Activated T-cell treated with anti-CD3 and anti-CD28 coated beads for 4 hours (primary cell): ENCODE measurements at regions not wholly inside any gene's neighbourhood (a gene's known extent, or its start where the extent isn't known, plus 50 kb on each side); places are given as distances from the start of the nearest gene placed in this dataset.

Experiments
- DNase-seq: peaks from one replicate; pipeline ENCODE4 v3.0.0-alpha.2; 2020

- DNase-seq: no peak
These were observed 296.7 kb downstream of the GLRX3 start for GRCh38 chr10:130432850-130433249.

- no peak for DNase-seq
These were observed 298.5 kb downstream of the GLRX3 start for GRCh38 chr10:130434446-130435385.

GRCh38 chr10:130435961-130436360 lies 299.8 kb downstream of the GLRX3 start:
- no peak for DNase-seq

- DNase-seq: no peak
These were observed 302.7 kb downstream of the GLRX3 start for GRCh38 chr10:130438861-130439260.

GRCh38 chr10:130439766-130440165 lies 303.6 kb downstream of the GLRX3 start:
- no peak for DNase-seq

GRCh38 chr10:130440494-130440893 lies 304.3 kb downstream of the GLRX3 start:
- DNase-seq: no peak

- DNase-seq: no peak
These were observed 304.8 kb downstream of the GLRX3 start for GRCh38 chr10:130440971-130441370.

GRCh38 chr10:130443066-130443465 lies 306.9 kb downstream of the GLRX3 start:
- no peak for DNase-seq

GRCh38 chr10:130453036-130453720 lies 317.0 kb downstream of the GLRX3 start:
- DNase-seq: no peak

- no peak for DNase-seq
These were observed 317.7 kb downstream of the GLRX3 start for GRCh38 chr10:130453721-130454542.

- DNase-seq: no peak
These were observed 318.4 kb downstream of the GLRX3 start for GRCh38 chr10:130454543-130455000.

GRCh38 chr10:130455111-130455695 lies 319.0 kb downstream of the GLRX3 start:
- DNase-seq: no peak

- no peak for DNase-seq
These were observed 319.6 kb downstream of the GLRX3 start for GRCh38 chr10:130455791-130456190.

GRCh38 chr10:130456616-130457015 lies 320.4 kb downstream of the GLRX3 start:
- DNase-seq: no peak

- no peak for DNase-seq
These were observed 322.3 kb downstream of the GLRX3 start for GRCh38 chr10:130458509-130458908.

GRCh38 chr10:130459011-130459410 lies 322.8 kb downstream of the GLRX3 start:
- DNase-seq: no peak

GRCh38 chr10:130459851-130460490 lies 323.8 kb downstream of the GLRX3 start:
- no peak for DNase-seq

GRCh38 chr10:130461631-130462030 lies 325.4 kb downstream of the GLRX3 start:
- DNase-seq: no peak

- DNase-seq: no peak
These were observed 327.1 kb downstream of the GLRX3 start for GRCh38 chr10:130463104-130463875.

- DNase-seq: no peak
These were observed 327.7 kb downstream of the GLRX3 start for GRCh38 chr10:130463876-130464364.

GRCh38 chr10:130464426-130464825 lies 328.2 kb downstream of the GLRX3 start:
- no peak for DNase-seq
